ENCODE measurements at regions not wholly inside any gene's neighbourhood (a gene's known extent, or its start where the extent isn't known, plus 50 kb on each side); places are given as distances from the start of the nearest gene placed in this dataset.
A peak's percentile ranks its signal among the peaks of the same experiment; 100 is the strongest.

DNA sequence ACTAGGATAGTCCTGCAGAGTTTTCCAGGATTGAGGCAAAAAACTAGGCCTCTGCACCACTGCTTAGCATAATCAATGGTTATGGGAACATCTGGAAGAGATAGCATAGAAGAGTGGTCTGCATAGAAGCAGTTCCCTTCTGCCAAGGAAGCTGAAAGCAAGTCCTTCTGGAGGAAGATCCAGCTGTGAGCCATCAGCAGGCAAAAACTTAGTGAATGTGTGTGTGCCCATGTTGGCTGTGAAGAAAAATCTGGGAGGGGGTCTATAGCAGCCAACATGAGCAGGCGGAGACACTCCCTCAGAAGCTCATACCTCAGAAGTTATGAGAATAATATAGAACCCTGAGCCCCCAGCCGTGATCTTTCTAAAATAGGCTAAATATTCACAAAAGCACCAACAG is 228.1 kb upstream of the STEAP1 start:
- DNase-seq, result no peak

DNA sequence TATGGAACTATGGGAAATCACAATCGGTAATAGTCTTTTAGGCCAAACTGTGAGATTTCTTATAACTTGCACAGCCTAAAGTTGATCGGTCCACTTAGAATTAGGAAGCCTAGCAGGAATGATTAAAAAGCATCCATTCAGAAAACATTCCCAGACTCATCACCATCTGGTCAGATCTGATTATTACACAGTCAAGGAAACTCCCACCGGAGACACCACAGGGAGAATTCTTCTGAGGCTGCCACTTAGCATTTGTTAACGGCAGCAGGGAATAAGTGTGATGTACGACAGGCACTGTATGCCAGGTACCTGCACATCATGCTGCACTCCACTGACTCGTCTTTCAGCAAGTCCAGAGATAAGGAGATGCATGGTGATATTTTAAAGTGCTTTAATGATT is 227.6 kb upstream of the STEAP1 start:
- DNase-seq, result no peak

DNA sequence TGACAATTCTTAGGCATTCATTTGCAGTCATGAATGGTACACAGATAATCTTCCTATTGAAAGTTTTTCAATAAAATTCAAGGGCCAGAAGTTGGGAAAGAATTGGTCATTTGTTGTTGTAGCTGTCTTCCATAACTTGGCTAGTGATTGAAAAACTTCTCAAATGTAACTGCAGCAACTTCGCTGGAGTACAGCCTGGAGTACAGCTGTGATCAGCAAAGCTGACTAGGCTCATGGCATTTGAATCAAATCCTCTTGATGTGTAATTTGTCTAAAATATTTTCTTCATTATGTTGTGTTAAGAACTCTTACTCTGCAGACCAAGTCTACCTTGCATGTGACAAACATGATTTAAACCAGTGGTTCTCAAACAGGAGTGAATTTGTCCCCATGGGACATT is 226.5 kb upstream of the STEAP1 start:
- no peak for DNase-seq

DNA sequence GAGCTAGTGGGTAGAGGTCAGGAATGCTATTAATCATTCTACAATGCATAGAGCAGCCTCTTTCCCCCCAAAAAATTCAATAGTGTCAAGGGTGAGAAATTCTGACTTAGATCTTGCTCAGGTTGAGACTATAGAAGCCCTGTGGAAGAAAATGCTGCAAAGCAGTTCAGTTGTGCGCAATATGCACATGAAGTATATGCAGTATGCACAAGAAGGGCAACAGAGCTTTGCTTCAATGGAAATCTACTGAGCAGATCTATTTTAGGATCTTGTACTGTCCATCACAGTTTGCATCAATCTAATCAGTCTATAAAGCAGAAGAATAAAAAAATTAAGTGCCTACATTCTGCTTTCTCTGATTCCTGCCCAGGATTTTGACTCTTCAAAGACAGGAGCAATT is 225.8 kb upstream of the STEAP1 start:
- DNase-seq, result no peak

DNA sequence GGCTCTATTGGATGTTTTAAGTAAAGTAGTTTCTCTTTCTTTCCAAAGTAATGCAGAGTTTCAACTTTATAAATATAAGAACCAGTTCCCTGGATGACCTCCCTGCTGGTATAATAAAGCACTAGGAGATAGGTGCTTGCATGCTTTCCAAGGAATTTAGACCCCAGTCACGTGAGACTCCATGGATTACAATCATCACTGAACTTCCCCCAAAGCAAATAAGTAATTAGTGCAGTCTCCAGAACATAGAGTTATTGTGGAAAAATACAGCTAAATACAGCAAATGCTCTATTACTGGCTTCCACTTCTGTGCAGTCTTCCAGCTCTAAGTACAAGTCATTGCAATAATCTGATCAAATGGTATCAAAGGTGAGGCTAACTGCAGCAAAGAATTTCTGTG is 220.2 kb upstream of the STEAP1 start:
- no peak for DNase-seq

DNA sequence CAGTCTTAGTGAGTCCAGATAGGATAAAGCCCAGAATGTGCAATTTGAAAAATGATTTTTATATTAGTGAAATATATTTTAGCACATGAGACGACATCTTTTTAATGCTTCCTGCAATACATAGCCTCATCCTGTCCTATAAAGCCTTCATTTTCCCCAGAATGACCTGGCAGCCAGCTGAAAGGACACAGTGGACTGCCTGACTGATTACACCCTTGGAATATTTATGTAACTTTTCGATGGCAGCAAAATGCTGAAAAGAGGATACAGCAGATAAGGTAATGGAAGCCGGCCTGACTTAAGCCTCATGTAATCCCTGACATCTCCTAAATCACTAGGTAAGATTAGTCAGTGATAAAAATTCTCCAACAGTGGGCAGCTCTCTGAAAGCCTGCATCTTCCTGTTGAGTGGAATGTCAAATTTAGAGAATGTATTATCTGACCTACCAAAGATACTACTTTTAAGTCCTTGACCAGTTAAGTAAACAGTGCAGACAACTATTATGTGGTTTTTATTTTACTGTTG is 210.7 kb upstream of the STEAP1 start:
- DNase-seq, result no peak

DNA sequence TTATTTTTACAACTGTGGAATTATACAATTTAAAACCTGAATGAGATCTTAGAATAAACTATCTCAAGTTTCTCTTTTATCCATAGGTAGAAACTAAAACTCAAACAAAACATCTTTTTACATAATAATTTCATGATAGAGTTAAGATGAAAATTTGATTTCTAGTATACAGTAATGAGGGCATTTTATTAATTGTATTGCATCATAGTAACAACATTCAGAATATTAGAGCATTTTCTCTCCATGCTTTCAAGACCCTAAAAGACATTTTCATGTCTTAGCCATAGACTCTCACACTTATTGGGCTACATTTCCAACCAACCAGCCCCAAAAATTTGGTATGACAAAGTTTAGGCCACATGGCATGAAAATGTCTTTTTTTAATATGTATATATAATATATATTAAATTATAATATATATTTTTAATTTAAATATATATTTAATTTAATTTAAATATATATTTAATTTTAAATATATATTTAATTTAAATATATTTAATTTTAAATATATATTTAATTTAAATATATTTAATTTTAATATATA is 195.7 kb upstream of the STEAP1 start:
- no peak for DNase-seq

DNA sequence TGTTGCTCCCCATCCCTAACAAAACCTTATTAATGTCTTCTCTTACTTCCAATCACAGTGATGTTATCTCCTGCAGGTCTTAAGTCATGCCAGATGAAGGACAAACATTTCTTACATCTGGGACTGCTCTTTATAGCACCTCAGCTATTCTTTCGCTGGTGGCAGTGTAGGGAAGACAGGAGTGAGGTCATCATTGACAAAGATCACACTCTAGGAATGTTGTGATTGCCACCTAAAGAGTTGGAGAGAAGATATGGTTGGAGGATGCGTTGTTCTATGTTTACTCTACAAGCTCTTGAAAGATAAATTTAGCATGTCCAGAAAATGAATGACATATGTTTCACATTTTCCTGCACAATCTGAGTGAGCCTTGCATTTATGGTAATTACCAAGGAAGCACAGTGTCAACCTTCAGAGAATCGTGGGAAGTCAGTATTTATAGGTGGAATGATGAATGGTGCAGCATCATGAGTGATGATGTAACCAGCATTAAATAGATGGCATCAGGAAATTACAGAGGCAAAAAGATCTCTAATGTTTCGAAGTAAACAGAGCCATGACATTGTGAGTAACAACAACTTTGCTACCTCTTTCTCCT is 188.1 kb upstream of the STEAP1 start:
- DNase-seq, result no peak

DNA sequence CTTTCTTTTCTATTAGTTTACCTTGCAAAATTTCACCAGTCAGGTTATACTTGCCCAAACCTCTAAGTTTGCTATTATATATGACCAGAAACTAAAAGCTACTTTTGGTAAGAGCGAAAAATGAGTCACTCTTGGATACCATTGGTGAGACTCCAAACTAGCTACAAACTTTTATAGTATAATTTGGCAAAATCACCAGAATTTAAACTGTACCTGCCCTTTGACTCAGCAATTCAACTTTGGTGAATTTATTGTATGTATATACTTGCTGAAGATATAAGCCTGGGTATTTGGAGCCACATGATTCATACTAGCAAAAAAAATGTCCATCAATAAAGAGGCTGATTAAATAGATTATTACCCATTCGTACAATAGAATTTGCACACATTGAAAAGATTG is 178.7 kb upstream of the STEAP1 start:
- no peak for DNase-seq

DNA sequence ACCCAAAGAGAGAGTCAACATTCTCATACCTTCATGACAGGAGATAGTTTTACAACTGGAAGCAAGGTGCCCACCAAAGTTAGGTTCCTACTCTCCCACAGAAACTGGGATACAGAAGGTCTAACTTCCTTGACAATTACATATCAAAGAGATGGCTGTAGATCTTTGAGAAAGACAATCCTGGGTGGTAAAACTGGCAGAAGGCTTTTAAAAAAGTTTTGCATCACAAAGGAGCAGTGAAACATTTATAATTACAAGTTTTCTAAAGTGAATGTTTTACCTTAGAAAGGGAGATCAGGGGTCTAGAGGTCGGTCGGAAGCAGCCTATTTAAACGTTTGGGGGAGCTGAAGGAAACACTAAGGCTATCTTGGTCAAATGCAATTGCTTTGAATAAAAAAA is 166.6 kb upstream of the STEAP1 start:
- DNase-seq, result no peak

DNA sequence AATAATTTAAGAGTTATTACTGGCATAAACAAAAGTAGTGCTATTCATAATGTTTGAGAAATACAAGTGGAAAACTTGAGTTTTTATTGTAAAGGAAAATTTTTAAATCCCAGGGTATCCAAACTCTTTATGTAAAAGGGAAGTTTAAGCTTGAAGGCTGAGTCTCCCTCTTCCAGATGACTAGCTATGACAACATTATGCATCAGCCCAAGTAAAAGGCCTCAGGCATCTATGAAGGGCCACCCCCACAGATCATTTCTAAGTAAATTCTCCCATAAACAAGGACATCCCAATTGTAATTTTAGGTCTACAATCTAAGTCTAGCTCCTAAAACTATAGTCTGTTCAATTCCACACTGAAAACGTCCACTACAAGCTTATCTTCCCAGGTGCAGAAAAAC is 166.2 kb upstream of the STEAP1 start:
- no peak for DNase-seq

DNA sequence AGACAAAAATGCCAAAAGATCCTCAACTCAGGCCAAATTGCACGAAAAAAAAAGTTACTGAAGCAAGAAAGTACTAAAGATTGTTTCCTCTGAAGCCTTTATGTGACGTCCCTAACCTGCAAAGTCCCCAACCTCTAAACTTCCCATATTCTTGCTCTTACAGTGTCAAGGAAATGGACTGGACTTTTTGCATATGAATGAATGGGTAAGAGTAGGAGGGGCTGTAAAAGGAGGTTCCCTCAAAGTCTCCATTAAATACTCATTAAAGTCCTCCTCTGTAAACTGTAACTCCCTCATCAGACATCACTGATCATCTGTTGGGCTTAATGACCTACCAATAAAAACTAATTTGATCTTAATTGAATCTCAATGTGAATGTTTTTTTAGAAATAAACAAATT is 164.8 kb upstream of the STEAP1 start:
- DNase-seq, result no peak

DNA sequence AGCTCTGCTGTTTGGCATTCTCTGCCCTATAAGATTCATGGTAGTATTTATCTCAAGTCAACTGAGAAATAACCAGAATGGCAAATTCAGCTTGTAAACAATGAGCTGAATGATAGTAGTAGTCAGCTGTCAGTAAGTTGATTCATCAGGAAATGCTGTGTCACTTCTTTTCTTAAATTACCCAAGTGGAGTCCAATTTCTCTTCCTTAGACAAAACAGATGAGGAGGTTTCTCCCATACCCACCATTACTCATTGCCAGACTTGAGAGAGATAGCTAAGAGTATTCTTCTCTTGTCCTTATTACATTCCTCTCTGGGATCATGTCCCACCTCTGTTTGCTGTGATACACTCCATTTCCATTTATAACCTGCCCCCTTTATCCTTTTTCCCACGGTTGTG is 159.8 kb upstream of the STEAP1 start:
- no peak for DNase-seq

DNA sequence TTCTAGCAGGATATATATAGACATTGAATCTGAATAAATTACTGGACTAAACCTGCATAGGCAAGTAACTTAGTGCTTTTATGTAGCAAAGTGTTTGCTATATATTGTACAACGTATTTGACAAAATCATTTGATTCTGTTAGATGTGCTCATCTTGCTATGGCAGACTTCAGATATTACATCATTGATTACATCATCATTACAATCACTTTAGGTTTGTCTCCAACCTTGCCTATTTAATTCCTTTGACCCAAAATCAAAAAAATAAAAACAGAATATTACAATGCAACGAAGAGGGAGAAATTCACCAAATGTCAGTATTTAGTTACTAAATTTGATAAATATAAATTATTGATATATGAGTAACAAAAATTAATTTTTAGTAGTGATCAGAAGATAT is 155.7 kb upstream of the STEAP1 start:
- no peak for DNase-seq

DNA sequence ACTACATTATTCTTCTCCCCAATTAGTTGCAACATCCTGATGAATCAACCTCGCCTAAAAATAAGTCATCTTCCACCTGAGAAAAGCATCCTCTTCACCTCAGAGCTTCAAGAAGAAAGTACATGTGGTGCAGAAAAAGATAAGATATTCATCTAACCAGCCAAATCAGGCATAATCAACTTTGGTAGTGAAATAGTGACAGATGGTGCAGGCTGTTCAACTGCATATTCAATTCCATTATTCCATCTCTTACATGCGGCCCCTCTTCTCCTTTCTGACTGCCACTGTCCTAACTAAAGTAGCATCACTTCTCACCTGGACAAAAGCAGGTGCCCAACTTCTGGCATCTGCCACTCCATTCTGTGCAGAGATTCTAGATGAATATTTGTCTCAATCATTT is 148.4 kb upstream of the STEAP1 start:
- DNase-seq, result no peak

DNA sequence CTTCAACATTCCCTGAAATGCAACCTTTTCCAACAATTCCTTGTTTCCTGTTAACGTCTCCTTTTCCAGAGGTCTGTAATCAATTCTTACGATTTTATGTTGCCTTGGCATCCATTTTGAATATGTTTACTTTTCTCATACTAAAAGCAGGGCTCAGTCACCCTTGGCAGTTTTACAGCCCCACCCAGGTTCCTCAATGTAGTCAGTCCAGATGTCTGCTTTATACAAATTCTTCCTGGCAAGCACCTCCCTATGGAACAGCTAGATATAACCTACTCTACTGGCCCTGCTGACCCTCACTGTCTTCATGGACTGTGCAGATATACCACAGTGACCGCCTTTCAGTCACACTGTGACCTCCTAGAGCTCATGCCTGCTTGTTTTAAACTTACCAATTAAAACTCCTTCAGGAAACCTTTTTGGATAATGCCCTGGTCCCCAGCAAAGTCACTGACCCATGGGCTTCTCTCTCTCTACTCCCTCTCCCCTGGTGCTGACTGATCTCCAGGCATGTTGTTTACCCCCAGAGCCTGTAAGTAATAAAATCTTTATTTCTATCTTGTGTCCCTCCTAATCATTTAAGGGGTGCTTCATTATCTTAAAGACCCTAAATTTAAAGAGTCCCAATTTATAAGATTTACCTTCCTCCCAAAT is 147.1 kb upstream of the STEAP1 start:
- DNase-seq, result no peak

DNA sequence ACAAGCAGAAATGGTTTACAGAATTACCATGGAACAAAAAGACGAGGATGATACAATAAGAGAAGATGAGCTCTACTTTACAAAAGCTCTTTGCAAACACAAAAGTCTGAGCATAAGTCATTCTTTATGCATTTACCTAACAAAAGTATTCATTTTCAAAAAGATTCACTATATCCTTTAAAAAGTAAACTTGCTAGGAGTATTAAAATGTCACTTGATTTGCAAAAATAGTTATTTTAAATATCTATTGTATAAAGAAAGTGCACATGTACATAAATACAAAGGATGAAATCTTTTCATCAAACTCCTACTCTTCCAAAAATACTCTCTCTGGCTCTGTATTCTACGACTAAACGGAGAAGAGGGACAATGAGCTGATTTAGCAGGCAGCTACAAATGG is 146.4 kb upstream of the STEAP1 start:
- DNase-seq, result no peak

DNA sequence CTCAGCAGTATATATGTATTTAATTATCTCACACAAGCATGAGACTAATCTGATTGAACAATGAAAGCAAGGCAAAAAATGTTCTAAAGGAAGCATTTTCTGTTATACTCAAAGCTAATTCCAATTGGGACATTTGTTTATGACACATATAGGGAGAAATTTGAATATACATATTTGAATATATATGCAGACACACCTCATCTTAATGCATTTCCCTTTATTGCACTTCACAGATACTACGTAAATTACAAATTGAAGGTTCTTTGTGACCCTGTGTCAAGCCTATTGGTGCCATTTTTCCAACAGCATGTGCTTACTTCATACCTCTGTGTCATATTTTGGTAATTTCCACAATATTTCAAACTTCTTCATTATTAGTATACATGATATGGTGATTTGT is 132.1 kb upstream of the STEAP1 start:
- DNase-seq, result no peak

DNA sequence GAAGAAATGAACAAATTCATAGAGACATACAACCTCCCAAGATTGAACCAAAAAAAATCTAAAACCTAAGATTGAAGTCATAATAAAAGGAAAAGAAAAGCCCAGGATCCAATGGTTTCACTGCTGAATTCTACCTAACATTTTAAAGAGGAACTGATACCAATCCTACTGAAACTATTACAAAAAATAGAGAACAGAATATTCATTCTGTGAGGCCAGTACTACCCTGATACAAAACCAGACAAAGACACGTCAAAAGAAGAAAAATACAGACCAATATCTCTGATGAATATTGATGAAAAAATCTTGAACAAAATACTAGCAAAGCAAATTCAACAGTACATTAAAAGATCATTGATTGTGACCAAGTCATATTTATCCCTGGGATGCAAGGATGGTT is 128.5 kb upstream of the STEAP1 start:
- no peak for DNase-seq

DNA sequence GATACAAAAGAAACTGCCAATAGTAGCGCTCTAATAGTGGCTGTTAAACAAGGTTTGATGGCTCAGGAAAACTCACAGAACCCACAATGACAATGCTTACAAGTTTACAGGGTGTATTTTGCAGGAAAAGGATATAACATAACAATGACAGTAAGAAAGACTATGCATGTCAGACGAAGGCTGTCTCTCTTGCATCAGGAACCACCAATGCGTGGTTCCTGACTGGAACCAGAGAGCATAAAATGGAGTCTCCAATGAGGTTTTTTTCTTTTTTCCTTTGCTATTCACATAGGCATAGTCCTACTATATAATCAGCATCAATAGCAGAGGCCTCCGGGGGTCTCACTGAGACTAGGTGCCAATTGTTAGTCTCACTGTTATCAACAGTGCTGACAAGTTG is 120.4 kb upstream of the STEAP1 start:
- no peak for DNase-seq

DNA sequence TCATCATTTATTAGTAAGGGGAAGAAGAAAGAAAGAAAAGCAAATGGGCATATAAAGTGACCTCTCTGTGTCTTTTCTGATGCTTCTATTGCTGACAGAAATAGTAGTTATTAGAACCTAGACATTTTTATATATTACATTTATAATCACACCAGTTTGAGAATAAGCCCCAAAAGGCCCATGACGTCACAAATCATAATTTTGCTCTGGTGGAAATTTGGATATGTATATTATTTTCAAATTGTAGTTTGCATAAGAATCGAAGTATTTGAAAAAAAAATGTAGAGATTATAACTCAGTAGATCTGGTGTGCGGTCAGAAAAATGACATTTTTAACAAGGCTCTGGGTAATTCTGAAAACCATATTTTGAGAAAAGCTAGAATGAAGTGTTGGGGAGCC is 101.2 kb upstream of the STEAP1 start:
- DNase-seq, result no peak

DNA sequence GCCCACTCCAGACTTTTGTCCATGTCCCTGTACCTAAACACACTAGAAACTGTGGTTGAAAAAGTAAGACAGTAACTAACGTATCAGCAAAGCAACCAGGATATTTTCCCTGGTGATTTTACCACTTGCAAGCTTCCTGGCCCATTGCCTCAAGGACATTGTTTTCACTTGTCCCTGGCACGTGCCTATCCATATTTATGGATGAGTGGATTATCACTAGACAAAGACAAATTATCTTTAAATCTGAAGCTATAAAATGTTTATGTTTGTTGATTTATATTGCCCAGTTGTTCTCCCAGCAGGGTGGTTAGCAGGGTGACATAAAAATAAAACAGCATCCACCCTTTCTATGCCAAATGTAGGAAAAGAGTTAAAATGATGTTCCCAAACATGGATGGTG is 93.2 kb upstream of the STEAP1 start:
- no peak for DNase-seq

DNA sequence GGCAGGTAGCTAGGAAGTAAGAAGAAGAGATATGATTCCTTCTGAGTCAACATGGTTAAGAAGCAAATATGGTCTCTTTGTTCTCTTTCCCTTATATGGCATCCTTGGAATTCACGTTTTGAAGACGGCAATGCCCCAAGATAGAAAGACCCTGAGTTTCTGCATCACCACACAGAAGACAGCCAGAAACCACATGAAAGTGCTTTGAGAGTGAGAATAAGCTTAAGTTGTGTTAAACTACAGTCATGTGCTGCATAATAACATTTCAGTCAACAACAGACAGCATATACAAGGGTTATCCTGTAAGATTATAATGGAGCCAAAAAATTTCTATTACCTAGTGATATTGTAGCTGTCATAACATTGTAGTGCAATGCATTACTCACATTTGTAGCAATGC is 89.9 kb upstream of the STEAP1 start:
- DNase-seq, result no peak

DNA sequence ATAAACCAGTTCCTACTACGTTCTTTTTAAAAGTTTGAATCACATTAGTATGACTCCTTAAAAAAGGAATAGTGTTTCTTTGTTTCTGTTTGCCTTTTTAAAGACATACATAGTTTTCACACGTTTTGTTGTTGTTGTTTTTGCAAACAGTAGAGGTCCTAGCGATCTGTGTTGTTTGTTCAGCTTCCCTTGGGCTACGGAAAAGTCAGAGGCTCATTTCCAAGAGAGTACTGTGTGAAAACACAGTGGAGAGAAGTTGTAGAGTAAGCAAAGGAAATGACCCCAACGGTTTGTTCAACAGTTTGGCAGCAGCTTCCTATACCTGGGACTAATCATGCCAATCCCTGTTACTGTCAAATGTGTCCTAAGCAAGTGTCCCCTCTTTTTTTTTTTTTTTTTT is 87.1 kb upstream of the STEAP1 start:
- peak; percentile 2 for DNase-seq

Data from muscle of arm (tissue), 1 donor.